LNCAP (cell line): ENCODE measurements at regions not wholly inside any gene's neighbourhood (a gene's known extent, or its start where the extent isn't known, plus 50 kb on each side); places are given as distances from the start of the nearest gene placed in this dataset.

Source experiments
- CTCF ChIP-seq: fragments of 450-650 bp; IDR thresholded peaks from 2 replicates; pipeline ENCODE4 v1.5.1; 2017; ENCODE audit warnings: mild to moderate bottlenecking

GRCh38 chr2:49241501-49241900 lies 87.2 kb upstream of the FSHR start:
- TF ChIP-seq CTCF: no peak

- no peak for TF ChIP-seq CTCF
Measured at GRCh38 chr2:49240608-49241007, 86.3 kb upstream of the FSHR start.

- no peak for TF ChIP-seq CTCF
Measured at GRCh38 chr2:49238604-49238960, 84.3 kb upstream of the FSHR start.

GRCh38 chr2:49237867-49238603 lies 83.7 kb upstream of the FSHR start:
- no peak for TF ChIP-seq CTCF

- TF ChIP-seq CTCF: no peak
Measured at GRCh38 chr2:49236316-49236715, 82.0 kb upstream of the FSHR start.

- no peak for TF ChIP-seq CTCF
Measured at GRCh38 chr2:49226360-49226759, 72.0 kb upstream of the FSHR start.

GRCh38 chr2:49225126-49225525 lies 70.8 kb upstream of the FSHR start:
- no peak for TF ChIP-seq CTCF
